ENCODE measurements at regions not wholly inside any gene's neighbourhood (a gene's known extent, or its start where the extent isn't known, plus 50 kb on each side); places are given as distances from the start of the nearest gene placed in this dataset.

DNA sequence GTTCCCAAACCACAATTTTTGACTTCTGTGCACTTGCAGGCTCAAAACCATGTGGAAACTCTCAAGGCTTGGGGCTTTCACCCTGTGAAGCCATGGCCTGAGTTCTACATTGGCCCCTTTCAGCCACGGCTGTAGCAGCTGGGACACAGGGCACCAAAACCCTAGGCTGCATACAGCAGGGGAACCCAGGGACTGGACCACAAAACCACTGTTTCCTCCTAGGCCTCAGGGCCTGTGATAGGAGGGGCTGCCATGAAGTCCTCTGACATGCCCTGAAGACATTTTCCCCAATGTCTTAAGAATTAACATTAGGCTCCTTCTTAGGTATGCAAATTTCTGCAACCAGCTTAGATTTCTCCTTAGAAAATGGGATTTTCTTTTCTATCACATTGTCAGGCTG is 312.1 kb upstream of the TUSC1 start:
- ChIA-PET POLR2A (no interaction called here), CTCF (no interaction called here)
- no peak overlapping the region for H3K27ac ChIP-seq (ENCODE audit: low read length)
- in situ Hi-C loops (cut with HindIII; ENCODE audit: low pct_unique_long_range_greater_than_20kb, low sequenced_read_pairs) (no loop called here), intact Hi-C loops (cut with micrococcal nuclease; ENCODE audit: unreplicated experiment) (no loop called here)
- no peak for TF ChIP-seq TCF7L2 (IDR thresholded peaks at IDR 0.05; ENCODE audit: low read depth, low read length)
- no peak for TF ChIP-seq POLR2AphosphoS5 (IDR thresholded peaks at IDR 0.05; ENCODE audit: low read depth, low read length)
- TF ChIP-seq, protein P1, sequence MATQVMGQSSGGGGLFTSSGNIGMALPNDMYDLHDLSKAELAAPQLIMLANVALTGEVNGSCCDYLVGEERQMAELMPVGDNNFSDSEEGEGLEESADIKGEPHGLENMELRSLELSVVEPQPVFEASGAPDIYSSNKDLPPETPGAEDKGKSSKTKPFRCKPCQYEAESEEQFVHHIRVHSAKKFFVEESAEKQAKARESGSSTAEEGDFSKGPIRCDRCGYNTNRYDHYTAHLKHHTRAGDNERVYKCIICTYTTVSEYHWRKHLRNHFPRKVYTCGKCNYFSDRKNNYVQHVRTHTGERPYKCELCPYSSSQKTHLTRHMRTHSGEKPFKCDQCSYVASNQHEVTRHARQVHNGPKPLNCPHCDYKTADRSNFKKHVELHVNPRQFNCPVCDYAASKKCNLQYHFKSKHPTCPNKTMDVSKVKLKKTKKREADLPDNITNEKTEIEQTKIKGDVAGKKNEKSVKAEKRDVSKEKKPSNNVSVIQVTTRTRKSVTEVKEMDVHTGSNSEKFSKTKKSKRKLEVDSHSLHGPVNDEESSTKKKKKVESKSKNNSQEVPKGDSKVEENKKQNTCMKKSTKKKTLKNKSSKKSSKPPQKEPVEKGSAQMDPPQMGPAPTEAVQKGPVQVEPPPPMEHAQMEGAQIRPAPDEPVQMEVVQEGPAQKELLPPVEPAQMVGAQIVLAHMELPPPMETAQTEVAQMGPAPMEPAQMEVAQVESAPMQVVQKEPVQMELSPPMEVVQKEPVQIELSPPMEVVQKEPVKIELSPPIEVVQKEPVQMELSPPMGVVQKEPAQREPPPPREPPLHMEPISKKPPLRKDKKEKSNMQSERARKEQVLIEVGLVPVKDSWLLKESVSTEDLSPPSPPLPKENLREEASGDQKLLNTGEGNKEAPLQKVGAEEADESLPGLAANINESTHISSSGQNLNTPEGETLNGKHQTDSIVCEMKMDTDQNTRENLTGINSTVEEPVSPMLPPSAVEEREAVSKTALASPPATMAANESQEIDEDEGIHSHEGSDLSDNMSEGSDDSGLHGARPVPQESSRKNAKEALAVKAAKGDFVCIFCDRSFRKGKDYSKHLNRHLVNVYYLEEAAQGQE (IDR thresholded peaks at IDR 0.05; ENCODE audit: insufficient read depth in 1 of 2, low read depth in 2 of 2, low read length in 1 of 2), result no peak
- TF ChIP-seq, protein P2, sequence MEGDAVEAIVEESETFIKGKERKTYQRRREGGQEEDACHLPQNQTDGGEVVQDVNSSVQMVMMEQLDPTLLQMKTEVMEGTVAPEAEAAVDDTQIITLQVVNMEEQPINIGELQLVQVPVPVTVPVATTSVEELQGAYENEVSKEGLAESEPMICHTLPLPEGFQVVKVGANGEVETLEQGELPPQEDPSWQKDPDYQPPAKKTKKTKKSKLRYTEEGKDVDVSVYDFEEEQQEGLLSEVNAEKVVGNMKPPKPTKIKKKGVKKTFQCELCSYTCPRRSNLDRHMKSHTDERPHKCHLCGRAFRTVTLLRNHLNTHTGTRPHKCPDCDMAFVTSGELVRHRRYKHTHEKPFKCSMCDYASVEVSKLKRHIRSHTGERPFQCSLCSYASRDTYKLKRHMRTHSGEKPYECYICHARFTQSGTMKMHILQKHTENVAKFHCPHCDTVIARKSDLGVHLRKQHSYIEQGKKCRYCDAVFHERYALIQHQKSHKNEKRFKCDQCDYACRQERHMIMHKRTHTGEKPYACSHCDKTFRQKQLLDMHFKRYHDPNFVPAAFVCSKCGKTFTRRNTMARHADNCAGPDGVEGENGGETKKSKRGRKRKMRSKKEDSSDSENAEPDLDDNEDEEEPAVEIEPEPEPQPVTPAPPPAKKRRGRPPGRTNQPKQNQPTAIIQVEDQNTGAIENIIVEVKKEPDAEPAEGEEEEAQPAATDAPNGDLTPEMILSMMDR (IDR thresholded peaks at IDR 0.05), result no peak
- DNase-seq (ENCODE audit: low read depth, low spot score), result no peak
- H3K27me3 ChIP-seq (ENCODE audit: control insufficient read depth, insufficient read depth, low read length), result no peaks in the 10 kb centered on the region
- BruUV-seq (replicated peaks), result no TSS peak
- H3K9me3 ChIP-seq (ENCODE audit: control insufficient read depth, insufficient read depth, low read depth, low read length), result no peaks in the 10 kb centered on the region
- H3K36me3 ChIP-seq (ENCODE audit: control insufficient read depth, insufficient read depth, low read length), result no peaks in the 10 kb centered on the region
- H3K4me3 ChIP-seq (ENCODE audit: low read depth in 2 of 2, low read length in 2 of 2), result no peak overlapping the region
- no peaks in the 10 kb centered on the region for H3K4me1 ChIP-seq (ENCODE audit: control insufficient read depth, insufficient read depth, low read length)
- ATAC-seq, result no peak

DNA sequence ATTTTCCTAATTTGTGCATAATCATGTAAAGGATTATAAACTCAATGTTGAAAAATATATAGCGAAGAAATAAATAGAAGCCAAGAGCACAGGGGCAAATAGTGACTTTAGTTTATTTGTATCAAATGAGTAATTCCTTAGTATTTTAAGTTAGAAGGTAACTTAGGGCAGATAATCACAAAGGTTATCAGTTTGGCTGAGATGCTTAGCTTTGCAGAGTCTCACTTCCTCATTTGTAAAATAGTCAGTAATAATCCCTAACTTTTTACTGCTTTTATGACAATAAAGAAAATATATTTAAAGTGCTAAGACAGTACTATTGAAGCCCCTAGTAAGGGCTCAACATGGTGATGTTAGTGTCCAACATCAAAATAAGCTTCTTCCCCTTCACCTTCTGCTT is 297.4 kb upstream of the TUSC1 start:
- intact Hi-C loops (cut with micrococcal nuclease; ENCODE audit: unreplicated experiment) (no loop called here), in situ Hi-C loops (cut with HindIII; ENCODE audit: low pct_unique_long_range_greater_than_20kb, low sequenced_read_pairs) (no loop called here)
- Histone ChIP-seq H3K4me1 (ENCODE audit: control insufficient read depth, insufficient read depth, low read length) (no peaks in the 10 kb centered on the region), H3K9me3 (ENCODE audit: control insufficient read depth, insufficient read depth, low read depth, low read length) (no peaks in the 10 kb centered on the region), H3K36me3 (ENCODE audit: control insufficient read depth, insufficient read depth, low read length) (no peaks in the 10 kb centered on the region), H3K27ac (ENCODE audit: low read length) (no peak overlapping the region), H3K27me3 (ENCODE audit: control insufficient read depth, insufficient read depth, low read length) (no peaks in the 10 kb centered on the region), H3K4me3 (ENCODE audit: low read depth in 2 of 2, low read length in 2 of 2) (no peak overlapping the region)
- ChIA-PET CTCF (no interaction called here), POLR2A (no interaction called here)
- DNase-seq (ENCODE audit: low read depth, low spot score) (no peak), ATAC-seq (no peak)
- BruUV-seq (replicated peaks), result no TSS peak
- TF ChIP-seq SIN3A (IDR thresholded peaks at IDR 0.05; ENCODE audit: borderline replicate concordance, insufficient read depth, low read depth, low read length) (no peak), POLR2AphosphoS5 (IDR thresholded peaks at IDR 0.05; ENCODE audit: low read depth, low read length) (no peak), TCF7L2 (IDR thresholded peaks at IDR 0.05; ENCODE audit: low read depth, low read length) (no peak)
- TF ChIP-seq, protein P1 (IDR thresholded peaks at IDR 0.05; ENCODE audit: insufficient read depth in 1 of 2, low read depth in 2 of 2, low read length in 1 of 2), result no peak
- TF ChIP-seq, protein P2 (IDR thresholded peaks at IDR 0.05), result no peak
